NCI-H2196 (cell line): ENCODE measurements at regions not wholly inside any gene's neighbourhood (a gene's known extent, or its start where the extent isn't known, plus 50 kb on each side); places are given as distances from the start of the nearest gene placed in this dataset.

Experiments used
- DNase-seq: peaks from one replicate; lab custom pipeline; 2025; ENCODE audit not compliant: unreplicated experiment; lab: John Stamatoyannopoulos, UW

DNA sequence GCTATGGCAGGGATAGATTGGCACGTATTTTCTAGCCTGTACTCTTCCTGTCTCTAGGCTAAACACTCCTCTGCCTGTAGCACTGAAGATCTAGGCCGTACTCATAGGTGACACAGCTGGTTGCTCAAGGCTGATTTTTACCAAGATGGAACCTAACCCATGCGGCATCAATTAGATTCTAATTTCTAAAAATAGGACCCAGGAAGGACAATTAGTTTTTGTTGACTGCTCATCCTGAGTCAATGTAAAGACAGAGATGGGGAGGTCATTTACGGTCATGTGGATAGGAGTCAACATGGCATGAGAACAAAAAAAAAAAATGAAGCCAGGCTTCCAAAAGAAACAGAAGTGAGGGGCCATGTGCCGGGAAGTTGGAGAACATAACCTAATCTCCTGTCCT lies 360.7 kb upstream of the ETAA1 start:
- no peak for DNase-seq

DNA sequence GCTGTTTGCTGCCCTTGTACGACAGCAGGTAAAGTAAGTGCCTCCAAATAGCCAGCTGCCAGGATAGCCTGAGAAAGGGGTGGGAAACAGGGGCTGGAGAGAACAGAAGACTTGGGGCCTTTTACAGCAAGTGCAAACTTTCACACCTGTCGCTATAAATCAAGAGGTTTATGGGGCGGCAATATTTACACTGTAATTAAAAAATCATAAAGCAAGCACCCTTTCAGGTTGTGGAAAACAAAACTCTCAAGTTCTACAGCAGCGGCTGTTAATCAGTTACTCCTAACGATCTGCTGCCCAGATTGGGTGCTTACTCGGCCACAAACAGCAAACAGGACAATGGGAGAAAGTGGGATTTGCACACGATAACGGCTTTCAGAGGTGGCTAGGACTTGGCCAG lies 359.5 kb upstream of the ETAA1 start:
- DNase-seq: no peak

DNA sequence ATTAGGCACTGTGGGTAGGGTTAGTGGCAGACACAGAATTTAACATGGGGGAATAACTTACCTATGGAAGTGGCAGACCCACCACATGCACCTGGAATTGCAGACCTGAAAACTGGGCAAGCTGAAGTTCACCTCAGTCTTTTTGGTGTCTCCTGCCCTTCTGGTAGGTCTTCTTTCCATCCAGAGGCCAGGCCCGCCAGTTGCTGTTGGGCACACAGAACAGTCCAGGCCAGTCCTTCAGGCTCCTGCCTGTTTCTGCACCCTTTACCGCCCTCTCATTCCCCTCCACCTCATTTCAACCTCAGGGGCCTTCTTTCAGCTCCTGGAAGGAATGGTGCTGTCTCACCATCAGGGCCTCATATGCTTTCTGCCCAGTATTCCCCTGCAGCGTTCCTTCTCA lies 358.9 kb upstream of the ETAA1 start:
- no peak for DNase-seq

DNA sequence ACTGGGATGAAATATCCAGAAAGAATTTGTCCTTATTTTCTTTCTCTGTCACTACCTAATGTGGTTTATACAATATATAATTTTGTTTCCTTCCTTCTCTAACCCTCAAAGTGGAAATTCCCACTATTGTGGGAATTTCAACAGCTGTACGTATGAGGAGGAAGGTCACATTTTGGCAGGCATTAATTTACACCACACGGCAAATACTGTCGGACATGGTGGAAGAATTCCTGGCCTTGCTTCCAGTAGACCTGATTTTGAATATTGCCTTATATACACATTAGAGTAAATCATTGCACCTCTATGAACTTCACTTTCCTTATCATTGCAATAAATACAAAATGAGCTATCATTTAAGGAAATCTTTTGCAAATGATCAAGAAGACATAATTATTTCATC lies 358.1 kb upstream of the ETAA1 start:
- DNase-seq: no peak

DNA sequence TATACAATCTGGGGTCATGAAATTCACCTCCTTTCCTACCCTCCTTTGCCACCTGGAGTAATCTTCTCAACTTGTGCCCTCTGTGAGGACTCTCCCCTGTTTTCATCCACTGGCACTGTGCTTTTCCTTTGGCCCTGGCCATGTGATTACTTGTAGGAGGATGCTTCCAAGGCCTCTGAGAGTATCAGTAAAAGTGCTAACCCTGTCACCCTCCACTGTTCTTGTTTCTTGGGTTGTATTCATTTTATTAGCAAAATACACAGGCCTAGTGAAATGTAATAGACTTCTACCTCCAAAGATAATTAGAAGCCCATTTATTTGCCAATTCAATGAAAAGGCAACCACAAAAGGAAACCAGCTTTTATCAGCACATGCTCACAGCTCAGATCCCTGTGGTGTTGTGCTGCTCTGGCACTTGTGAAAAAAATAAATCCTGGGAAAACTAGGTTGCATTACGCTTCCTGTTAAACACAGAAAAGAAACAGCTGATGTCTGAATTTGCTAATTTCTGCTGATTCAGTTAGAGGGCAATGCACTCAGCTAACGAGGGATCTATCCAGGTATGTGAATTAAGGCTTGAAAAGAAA lies 357.5 kb upstream of the ETAA1 start:
- DNase-seq: no peak

DNA sequence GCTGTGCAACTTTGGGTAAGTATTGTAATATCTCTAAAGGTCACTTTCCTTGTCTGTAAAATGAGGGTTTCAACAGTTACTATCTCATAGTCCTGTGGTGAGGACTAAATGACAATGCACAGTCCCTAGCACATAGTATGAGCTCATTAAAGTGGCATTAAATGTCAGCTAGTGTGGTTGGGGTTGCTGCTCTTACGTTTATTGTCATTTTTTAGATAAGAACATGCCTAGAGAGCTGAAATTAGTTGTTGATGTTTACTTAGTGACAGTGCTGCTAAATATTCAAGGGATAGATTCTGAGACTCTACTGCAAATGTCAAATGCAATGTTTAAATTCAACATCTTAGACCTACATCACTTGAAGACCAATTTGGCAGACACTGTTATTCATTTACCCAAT lies 356.1 kb upstream of the ETAA1 start:
- no peak for DNase-seq

DNA sequence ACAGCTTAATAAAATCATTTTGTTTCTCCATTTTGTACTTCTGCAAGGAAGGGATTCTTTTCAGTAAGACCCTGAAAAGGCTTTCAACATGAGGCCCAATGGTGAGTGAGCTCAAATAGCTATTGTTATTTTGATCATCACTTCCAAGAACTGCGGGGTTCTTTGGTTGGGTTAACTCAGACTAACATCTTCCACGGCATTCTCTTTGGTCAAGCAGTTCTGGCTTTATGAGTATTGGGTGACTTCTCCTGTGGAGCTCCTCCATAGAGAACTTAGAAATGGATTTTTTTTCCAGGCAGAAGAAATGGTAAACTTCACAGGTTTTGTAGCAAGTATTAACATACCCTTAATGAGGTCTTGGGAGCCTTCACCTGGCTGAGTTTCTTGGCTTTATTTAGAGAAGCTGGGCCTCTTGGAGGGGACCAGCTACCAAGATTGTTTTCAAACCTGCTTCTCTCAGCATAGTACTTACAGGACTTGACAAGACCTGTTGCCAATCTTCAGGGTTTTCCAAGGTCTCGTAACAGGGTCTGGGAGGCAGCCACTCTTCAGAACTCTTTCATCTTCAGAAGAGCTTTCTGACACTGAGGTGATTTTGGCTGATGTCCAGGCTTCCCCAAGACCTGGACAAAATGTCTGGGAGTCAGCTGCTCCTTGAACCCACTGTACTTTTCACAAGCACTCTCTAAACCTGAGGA lies 353.2 kb upstream of the ETAA1 start:
- no peak for DNase-seq

DNA sequence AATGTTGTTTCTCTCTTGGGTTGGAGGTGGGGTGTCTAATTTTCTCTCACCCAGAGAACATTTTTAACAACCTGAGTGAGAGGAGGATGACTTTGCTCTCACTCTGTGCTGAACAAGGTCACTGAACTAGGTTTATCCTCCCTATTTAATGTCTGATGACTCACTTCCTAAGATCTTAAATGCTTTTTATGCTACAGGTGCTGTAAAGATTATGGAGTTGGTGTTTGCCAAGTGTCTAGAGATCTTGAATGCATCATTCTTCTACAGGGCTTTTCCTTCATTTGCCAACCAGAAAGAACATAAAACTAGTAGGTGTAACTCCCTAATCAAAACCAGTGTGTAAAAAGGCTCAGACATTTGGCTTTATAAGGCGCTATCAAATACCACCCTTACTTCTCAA lies 350.5 kb upstream of the ETAA1 start:
- DNase-seq: no peak

DNA sequence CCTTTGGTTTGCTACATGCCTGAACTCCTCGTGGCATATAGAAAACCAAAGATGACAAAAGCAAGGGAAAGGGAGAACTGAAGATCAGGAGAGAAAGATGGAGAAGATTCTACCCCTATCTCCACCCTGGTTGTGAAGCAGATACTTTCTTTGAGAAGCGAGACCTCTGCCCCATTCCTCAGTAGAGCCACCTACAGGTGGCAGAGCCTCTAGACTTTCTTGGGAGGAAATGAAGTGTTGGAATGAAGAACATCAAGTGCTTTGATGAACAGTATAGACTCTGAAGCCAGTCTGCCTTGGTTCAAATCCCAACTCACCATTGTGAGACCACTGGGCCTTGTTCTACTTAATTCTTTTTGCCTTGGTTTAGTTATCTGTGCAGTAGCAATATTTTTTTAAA lies 348.8 kb upstream of the ETAA1 start:
- no peak for DNase-seq

DNA sequence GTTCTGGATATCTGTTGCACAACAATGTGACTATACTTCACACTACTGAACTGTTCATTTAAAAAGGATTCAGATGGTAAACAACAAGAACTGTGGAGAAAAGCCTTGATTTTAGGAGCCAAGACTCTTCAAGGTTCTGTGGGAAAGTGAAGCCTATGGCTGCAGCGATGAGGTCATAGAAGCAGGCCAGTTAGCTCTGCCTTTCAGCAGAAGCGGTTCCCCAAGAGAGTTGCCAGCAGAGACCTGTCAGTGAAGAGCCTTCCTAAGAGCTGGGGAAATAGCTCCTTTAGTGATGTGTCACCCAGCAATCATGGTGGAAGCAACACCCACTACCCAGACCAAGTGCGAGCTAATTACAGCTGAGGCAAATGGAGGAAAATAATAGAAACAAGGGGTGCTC lies 346.5 kb upstream of the ETAA1 start:
- no peak for DNase-seq

DNA sequence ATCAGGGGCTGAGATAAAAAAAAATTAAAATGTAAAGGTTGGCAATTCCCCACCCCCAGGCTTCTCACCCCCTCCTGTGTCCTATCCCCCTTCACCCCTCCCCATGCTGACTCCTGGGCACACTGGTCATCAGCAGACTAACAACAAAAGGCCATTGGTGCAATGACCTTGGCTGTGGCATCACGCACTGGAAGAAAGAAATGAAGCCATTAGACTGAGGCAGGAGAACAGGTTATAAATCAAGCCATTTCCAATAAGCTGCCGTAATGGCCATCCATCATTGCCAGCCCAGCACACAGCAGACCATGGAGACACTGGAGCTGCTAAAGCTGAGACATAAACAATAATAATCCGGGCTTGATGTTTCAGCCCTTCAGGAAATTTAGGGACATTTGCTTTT lies 342.4 kb upstream of the ETAA1 start:
- no peak for DNase-seq

DNA sequence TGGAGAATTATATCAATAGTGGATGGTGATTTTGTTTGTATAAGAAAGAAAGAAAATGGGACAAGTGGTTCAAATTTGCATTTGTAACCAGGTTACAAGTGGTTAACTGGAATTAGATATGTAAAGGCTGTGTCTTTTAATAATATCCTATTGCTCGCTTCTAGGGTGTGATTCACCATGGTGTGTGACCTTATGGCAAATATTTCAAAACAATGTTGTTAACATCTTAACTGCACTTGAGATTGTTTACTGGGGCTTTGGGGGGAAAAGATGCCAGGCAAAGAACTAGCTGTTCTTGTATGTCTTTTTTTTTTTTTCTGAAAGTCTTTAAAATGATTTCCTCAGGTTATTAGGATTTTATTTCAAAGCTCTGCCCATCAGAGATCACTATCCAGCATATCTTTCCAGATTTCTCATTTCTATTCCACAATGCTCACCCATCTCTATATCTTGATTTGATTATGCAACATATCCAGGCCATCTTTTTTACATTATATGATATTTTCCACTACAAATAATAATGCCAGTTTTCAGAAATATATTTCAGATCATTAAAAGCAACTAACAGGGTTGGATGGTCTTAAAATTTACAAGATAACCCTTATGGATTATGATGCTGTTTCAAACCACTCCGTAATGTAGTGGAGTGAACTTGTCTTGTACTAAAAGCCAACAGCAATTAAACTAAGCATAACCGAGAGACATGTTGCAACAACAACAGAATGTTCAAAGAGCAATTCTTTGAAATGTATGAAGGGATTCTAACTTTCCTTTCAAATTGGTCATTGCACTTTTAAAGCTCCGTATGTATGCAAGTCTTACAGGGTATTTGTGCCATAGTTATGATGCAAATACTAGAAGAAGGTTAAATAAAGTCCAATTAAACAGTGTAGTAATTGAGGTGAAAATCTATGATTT lies 341.5 kb upstream of the ETAA1 start:
- DNase-seq: no peak

DNA sequence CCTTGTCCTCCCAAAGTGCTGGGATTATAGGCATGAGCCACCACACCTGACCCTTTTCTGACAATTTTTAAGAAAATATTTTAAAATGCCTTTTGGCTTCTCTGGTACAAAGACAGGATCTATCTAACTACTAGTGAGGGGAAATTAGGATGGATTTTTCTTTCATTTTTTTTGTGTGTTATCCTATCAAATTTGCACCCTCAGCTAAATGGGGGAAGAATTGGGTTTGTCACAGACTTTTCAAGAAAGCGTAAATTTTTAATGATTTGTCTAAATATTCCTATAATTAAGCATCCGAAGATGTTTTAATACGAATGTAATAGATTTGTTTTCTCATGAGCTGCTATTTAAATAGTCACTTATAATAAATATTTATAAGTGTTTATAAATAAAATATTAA lies 340.0 kb upstream of the ETAA1 start:
- DNase-seq: no peak

DNA sequence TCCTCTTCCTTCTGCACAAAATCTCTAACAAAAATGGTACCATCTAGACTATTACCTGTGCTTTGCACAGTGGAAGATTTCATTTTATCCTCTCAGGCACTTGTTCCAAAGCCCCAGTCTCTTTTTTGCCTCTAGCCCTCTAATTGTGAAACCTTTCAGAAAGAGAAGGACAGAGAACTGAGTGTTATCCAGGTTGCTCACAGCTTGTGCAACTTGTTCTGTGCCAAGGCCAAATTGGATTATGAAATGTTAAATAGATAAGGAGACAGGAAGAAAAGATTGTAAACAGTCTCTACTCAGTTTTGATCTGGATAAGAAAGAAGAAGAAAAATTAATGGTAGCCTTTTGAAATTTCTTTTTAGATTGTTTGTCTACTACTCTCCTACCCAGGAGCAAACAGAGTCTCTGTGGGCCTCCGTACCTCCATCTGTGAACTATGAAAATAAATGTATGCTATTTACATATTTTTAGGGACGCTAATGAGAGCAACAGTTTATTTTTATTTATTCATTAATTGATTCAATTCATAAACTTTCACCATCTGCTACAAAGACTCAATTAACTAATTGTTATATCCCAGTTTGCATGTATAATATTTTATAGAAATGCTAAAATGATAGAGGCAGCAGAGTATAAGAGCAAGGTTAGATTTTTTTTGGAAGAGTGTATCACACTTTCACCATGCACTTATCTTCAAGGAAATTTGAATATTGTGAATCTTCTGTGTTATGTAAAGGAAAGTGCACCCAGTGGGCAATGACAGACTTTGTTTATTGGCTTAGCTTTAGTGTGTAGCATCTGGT lies 339.0 kb upstream of the ETAA1 start:
- DNase-seq: no peak

DNA sequence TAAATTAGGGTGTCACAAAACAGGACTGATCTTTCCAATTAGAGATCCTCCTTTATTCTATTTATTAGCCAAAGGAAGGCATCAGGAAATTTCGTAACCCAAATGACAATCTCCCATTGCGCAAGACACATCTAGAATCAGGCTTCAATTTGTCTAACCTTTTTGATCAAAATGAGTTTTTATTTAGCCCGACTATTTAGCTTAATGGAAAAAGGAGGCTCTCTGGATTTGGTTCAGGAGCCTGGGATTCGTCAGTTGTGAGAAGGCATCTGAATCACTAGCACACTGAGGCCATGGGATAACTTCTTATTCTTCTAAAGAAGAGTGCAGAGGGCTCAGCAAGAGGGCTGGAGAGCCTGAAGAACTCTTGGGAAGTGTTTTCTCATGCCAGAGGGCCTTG lies 332.1 kb upstream of the ETAA1 start:
- no peak for DNase-seq

DNA sequence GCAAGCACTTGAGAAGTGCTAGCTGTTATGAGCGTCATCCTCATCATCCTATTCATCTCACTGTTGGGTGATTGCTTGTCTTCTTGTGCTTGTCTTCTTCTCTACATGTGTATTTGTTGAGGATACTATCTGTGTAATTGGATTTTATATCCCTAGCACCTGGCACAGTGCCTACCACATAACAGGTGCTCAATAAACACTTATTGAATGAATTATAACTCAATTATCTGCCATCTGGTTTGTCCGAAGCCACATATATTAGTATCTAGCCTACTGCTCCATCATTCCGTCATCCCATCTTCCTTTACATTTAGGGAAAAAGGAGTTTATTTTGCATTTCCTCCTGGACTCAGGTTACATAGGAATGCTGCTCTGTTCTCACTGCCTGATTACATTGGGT lies 330.4 kb upstream of the ETAA1 start:
- DNase-seq: no peak

DNA sequence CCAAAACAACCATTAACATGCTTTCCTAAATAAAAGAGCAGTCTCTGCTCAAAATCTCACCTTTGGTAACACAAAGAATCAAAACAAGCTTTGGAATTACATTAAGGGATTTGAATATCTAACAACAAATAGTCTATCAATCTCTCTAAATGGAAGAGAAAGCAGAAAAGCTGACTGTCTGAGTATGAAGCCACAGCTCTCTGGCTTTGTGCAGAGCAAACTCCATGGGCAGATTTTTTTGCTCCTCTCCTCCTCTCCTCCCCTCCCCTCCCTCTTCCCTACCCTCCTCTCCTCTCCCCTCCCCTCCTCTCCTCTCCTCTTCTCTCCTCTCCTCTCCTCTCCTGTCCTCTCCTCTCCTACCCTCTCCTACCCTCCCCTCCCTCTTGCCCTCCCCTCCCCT lies 329.5 kb upstream of the ETAA1 start:
- DNase-seq: no peak

DNA sequence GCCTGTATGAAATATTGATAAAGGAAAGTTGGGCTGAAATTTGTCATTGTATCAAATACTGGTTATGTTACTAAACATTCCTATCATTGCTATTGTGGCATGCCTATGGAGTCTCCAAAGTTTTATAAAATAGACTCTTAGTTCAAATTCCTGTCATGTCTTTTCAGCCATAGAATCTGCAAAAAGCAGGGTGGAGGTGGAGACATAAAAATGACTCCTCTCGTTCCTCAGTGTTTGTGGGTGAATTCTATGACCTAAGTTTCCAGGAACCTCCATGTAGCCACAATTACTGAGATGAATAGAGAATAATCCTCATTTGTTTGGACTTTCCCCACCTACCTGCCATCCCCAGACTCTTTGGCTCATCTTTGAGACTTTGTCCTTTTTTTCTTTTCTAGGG lies 326.3 kb upstream of the ETAA1 start:
- no peak for DNase-seq

DNA sequence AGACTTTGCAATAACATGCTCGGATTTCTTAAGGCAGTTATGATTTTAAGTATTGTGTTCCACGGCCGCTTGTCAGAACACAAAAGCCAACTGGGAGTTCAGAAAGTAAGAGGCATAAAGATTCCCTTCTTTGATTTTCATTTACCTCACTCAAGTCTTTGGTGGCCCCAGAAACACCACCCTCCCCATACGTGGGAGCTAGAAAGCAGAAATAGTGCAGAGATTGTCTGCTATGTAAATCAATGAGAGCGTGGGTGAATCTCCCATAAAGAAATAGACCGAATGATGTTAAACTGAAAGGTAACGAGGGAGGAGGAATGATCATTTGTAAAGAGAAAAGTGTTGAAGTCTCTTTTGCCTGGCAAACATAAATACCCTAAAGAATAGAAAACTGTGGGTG lies 322.1 kb upstream of the ETAA1 start:
- DNase-seq: no peak

DNA sequence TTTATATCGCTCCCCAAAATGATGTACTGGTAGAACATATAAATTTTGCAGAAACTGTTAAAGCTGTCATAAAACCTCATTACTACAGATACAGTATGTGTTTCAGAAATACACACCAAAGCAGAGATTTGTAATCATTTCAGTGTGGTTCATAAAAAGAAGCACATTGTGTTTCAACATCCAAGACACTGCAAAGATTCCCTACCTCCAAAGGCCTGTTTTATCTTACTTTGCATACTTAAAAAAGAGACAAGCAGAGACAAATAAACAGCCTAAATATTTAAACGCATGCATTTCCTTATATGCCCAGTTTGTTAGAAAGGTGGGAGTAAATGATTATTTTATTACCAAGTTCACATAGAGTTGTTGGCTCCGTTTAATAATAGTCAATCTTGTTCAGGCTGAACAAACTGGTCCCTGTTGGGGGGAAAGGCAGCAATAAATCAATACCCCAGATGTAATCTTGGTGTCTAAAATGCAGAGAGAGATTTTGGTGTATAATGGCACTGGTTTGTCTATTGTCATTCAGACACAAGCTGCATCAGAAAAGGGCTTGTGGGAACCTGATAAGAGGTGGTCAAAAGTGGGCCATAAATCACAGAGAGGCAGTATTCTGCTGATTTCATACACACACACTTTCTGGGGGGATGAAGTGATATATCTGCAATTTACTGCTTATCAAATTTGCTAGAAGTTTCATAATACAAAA lies 321.4 kb upstream of the ETAA1 start:
- DNase-seq: no peak

DNA sequence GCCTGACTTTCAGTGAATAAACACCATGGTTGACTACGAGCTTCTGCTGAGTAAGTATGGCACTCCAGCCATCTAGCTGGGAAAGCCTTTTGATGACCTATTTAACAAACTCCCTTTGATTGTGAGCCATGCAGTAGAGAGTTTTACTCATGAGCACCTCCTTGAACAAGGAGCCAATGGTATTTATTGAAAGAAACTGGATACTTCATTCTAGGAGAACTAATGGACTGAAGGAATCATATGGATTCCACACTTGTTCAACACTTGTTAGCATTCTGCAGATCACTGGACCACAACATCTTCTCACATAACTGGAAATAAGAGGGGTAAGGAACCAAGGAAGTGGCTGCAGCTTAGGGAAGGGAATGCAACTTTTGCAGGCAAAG lies 320.9 kb upstream of the ETAA1 start:
- no peak for DNase-seq
